Spleen (tissue), 11 donors: ENCODE measurements at regions not wholly inside any gene's neighbourhood (a gene's known extent, or its start where the extent isn't known, plus 50 kb on each side); places are given as distances from the start of the nearest gene placed in this dataset.
A peak's percentile ranks its signal among the peaks of the same experiment; 100 is the strongest.

Experiments
- DNase-seq: peaks from one replicate; pipeline ENCODE4 v3.0.0-alpha.2; 2020
- H3K27ac ChIP-seq, 8 donors: fragments of 200-600 bp; sonication (generic) in 7 of 8; 1 replicate in 4 of 8; 2 replicates in 4 of 8; pipeline versions ENCODE4 v1.5.0 to v1.8.0; 2016 to 2021; ENCODE audit warnings: inconsistent platforms in 4 of 8, mild to moderate bottlenecking in 4 of 8, moderate library complexity in 1 of 8
- H3K27me3 ChIP-seq, 7 donors: fragments of 200-600 bp; sonication (generic) in 6 of 7; replicated peaks in 1 of 7; 1 replicate in 4 of 7; 2 replicates in 3 of 7; pipeline versions ENCODE4 v1.5.0 to v1.8.0; 2016 to 2021; ENCODE audit warnings: inconsistent platforms in 3 of 7, mild to moderate bottlenecking in 1 of 7
- H3K36me3 ChIP-seq, 6 donors: fragments of 200-600 bp; sonication (generic) in 5 of 6; 1 replicate in 4 of 6; 2 replicates in 2 of 6; pipeline versions ENCODE4 v1.5.0 to v1.8.0; 2016 to 2021; ENCODE audit warnings: inconsistent platforms in 2 of 6
- H3K4me1 ChIP-seq, 6 donors: fragments of 200-600 bp; sonication (generic) in 5 of 6; 1 replicate in 3 of 6; 2 replicates in 3 of 6; pipeline versions ENCODE4 v1.5.0 to v1.8.0; 2016 to 2021; ENCODE audit warnings: inconsistent platforms in 3 of 6
- H3K4me3 ChIP-seq, 8 donors: fragments of 200-600 bp; sonication (generic) in 7 of 8; 1 replicate in 4 of 8; 2 replicates in 4 of 8; pipeline versions ENCODE4 v1.5.0 to v1.8.0; 2016 to 2021; ENCODE audit warnings: inconsistent platforms in 4 of 8, mild to moderate bottlenecking in 4 of 8, moderate library complexity in 2 of 8
- H3K9me3 ChIP-seq, 8 donors: fragments of 200-600 bp; sonication (generic) in 7 of 8; 1 replicate in 4 of 8; 2 replicates in 4 of 8; pipeline versions ENCODE4 v1.5.0 to v1.8.0; 2016 to 2021; ENCODE audit warnings: inconsistent platforms in 4 of 8
- POLR2A ChIP-seq, 3 donors: fragments of 450-650 bp; IDR thresholded peaks; one replicate each; pipeline ENCODE4 v1.5.1; 2017; ENCODE audit warnings: antibody characterized with exemption in 3 of 3, mild to moderate bottlenecking in 1 of 3
- POLR2AphosphoS5 ChIP-seq, 3 donors: sonication (generic); formaldehyde crosslinking; IDR thresholded peaks; one replicate each; pipeline ENCODE4 v1.5.1; 2017; ENCODE audit warnings: antibody characterized with exemption in 3 of 3
- WGBS, 5 donors: extraction: QIAGEN DNeasy Blood & Tissue Kit in 3 of 5; methylation state at CpG; one replicate each; pipeline versions ENCODE4 v1.1.5 to v1.1.7; 2013 to 2018; 5-methylcytosine and 5-hydroxymethylcytosine counted together
- intact Hi-C: fragments of 100-400 bp; cut with DNase I; formaldehyde crosslinking; loops from one replicate; pipeline ENCODE4 v1.15.0; 2023; ENCODE audit warnings: low total_unique reads
- TF ChIP-seq, protein P1 (sequence below), 11 experiments: fragments of 200-600 bp in 7 of 11; fragments of 450-650 bp in 4 of 11; sonication (generic) in 4 of 11; IDR thresholded peaks in 8 of 11; conservative IDR thresholded peaks in 3 of 11; 1 replicate in 7 of 11; 2 replicates in 4 of 11; pipeline versions ENCODE4 v1.4.0 to v1.8.0; 2016 to 2021; ENCODE audit warnings: antibody characterized with exemption in 11 of 11, inconsistent platforms in 4 of 11, mild to moderate bottlenecking in 1 of 11
- donor health status: healthy with polysubstance abuse.
- donor health status: DM: no; HTN: no; CAD: no; lungs with moderate emphysema.
- donor health status: DM: no; HTN: no; CAD: no.
- donor health status: Bipolar disorder and iron deficiency.
- donor health status: healthy.
- donor health status: DM: no; HTN: no; CAD: no.
- donor health status: DM: yes; HTN: yes; CAD: no.

GRCh38 chr2:183927406-183928325, 670.7 kb upstream of the ZNF804A start:
- Histone ChIP-seq H3K27me3 (no peaks in the 10 kb centered on the region), H3K4me3 (no peak overlapping the region), H3K36me3 (no peaks in the 10 kb centered on the region), H3K9me3 (peaks cover 0 to 39% (median 16%) of the 10 kb centered on the region in 8 donors), H3K27ac (no peak overlapping the region), H3K4me1 (no peaks in the 10 kb centered on the region)
- TF ChIP-seq POLR2AphosphoS5 (IDR thresholded peaks at IDR 0.05) (no peak), POLR2A (IDR thresholded peaks at IDR 0.05) (no peak)
- TF ChIP-seq, protein P1, sequence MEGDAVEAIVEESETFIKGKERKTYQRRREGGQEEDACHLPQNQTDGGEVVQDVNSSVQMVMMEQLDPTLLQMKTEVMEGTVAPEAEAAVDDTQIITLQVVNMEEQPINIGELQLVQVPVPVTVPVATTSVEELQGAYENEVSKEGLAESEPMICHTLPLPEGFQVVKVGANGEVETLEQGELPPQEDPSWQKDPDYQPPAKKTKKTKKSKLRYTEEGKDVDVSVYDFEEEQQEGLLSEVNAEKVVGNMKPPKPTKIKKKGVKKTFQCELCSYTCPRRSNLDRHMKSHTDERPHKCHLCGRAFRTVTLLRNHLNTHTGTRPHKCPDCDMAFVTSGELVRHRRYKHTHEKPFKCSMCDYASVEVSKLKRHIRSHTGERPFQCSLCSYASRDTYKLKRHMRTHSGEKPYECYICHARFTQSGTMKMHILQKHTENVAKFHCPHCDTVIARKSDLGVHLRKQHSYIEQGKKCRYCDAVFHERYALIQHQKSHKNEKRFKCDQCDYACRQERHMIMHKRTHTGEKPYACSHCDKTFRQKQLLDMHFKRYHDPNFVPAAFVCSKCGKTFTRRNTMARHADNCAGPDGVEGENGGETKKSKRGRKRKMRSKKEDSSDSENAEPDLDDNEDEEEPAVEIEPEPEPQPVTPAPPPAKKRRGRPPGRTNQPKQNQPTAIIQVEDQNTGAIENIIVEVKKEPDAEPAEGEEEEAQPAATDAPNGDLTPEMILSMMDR (IDR thresholded peaks at IDR 0.05 in 8 of 11, conservative IDR thresholded peaks at IDR 0.05 in 3 of 11): no peak
- DNase-seq: no peak
- intact Hi-C loops: no loop called here
- WGBS, 5 donors: 72 to 84% (median 76%) methylated on average over 4 of the region's 4 CpGs

DNA sequence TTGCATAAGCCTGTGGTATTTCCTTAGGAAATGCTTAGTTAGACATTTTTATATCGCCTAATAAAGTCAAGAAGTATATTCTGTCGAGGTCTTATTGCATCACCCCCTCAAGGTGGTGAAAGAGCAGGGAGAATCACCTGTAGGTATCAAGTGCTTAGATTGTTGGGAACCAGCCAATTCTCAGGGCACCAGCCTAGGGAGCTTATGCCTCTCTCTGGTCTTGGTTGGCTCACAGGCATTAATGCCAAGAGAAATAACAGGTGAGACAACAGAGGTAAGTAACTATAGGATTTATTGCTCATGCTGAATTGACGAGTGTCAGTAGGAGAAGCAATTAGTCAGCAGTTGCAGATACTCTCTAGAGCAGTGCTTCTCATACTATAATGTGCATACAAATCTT, 663.3 kb upstream of the ZNF804A start:
- Histone ChIP-seq H3K4me1 (no peaks in the 10 kb centered on the region), H3K36me3 (no peaks in the 10 kb centered on the region), H3K27ac (no peak overlapping the region), H3K4me3 (no peak overlapping the region), H3K27me3 (no peaks in the 10 kb centered on the region), H3K9me3 (peaks cover 0 to 34% (median 26%) of the 10 kb centered on the region in 8 donors)
- 70 to 84% (median 77%) methylated on average over 3 of the region's 3 CpGs for WGBS, 5 donors
- intact Hi-C loops: no loop called here
- TF ChIP-seq POLR2A (IDR thresholded peaks at IDR 0.05) (no peak), POLR2AphosphoS5 (IDR thresholded peaks at IDR 0.05) (no peak)
- TF ChIP-seq, protein P1 (IDR thresholded peaks at IDR 0.05 in 8 of 11, conservative IDR thresholded peaks at IDR 0.05 in 3 of 11): no peak
- DNase-seq: no peak

DNA sequence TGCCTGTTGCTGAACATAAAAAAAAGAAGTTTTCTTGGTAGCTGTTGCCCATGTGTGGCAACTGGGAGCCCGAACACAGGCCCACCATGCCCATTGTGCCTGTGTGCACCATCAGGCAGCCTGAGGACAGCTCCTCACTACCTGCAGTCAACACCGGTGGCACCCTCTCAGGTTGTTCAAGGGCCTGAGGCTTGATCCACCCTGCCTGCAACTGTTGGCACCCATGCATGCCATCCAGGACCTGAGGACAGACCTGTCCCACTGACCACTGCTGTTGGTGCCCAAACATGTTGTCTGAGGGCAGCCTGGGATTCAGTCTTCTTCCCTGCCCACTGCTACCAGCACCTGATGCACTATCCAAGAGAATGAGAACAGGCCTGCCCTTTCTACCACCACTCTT, 661.1 kb upstream of the ZNF804A start:
- H3K4me3 ChIP-seq: no peak overlapping the region
- WGBS, 5 donors: 73 to 90% (median 80%) methylated on average over 2 of the region's 2 CpGs
- TF ChIP-seq, protein P1 (IDR thresholded peaks at IDR 0.05 in 8 of 11, conservative IDR thresholded peaks at IDR 0.05 in 3 of 11): no peak
- TF ChIP-seq POLR2A (IDR thresholded peaks at IDR 0.05) (no peak), POLR2AphosphoS5 (IDR thresholded peaks at IDR 0.05) (no peak)
- H3K27me3 ChIP-seq: no peaks in the 10 kb centered on the region
- no peaks in the 10 kb centered on the region for H3K36me3 ChIP-seq
- H3K9me3 ChIP-seq: peaks cover 0 to 37% (median 29%) of the 10 kb centered on the region in 8 donors
- H3K27ac ChIP-seq: no peak overlapping the region
- peak; percentile 27 for DNase-seq
- intact Hi-C loops: no loop called here
- no peaks in the 10 kb centered on the region for H3K4me1 ChIP-seq

- Histone ChIP-seq H3K27ac (no peak overlapping the region), H3K4me1 (no peaks in the 10 kb centered on the region), H3K36me3 (no peaks in the 10 kb centered on the region), H3K27me3 (no peaks in the 10 kb centered on the region), H3K9me3 (peaks cover 0 to 8% (median 0%) of the 10 kb centered on the region in 8 donors), H3K4me3 (no peak overlapping the region)
- DNase-seq: no peak
- intact Hi-C loops: no loop called here
- no peak for TF ChIP-seq POLR2A (IDR thresholded peaks at IDR 0.05)
- TF ChIP-seq POLR2AphosphoS5 (IDR thresholded peaks at IDR 0.05): no peak
- TF ChIP-seq, protein P1 (IDR thresholded peaks at IDR 0.05 in 8 of 11, conservative IDR thresholded peaks at IDR 0.05 in 3 of 11): no peak
Measured at GRCh38 chr2:183946193-183946592, 652.1 kb upstream of the ZNF804A start.
